ENCODE measurements at regions not wholly inside any gene's neighbourhood (a gene's known extent, or its start where the extent isn't known, plus 50 kb on each side); places are given as distances from the start of the nearest gene placed in this dataset.

DNA sequence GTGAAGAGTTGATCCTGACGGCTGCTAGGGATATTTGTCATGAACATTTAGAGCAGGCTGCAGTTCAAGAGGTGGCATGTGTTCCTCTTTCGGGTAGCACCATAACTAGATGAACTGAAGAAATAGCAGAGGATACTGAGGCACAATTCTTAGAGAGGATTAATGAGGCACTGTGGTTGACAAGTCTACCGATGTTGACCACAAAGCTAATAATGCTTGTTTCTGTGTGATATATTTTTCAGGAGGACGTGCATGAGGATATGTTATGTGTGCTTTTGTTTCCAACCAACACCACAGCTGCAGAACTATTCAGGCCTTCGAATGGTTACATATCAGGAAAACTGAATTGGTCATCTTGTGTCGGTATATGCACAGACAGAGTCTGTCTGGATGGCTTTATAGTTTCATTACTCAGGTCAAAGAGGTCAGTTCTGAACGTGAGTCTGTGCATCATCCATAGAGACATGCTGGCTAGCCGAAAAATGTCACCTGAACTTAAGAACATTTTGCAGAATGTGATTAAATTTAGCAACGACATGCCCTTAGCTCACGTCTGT lies 210.1 kb upstream of the IRS2 start:
- TF ChIP-seq, protein P1, sequence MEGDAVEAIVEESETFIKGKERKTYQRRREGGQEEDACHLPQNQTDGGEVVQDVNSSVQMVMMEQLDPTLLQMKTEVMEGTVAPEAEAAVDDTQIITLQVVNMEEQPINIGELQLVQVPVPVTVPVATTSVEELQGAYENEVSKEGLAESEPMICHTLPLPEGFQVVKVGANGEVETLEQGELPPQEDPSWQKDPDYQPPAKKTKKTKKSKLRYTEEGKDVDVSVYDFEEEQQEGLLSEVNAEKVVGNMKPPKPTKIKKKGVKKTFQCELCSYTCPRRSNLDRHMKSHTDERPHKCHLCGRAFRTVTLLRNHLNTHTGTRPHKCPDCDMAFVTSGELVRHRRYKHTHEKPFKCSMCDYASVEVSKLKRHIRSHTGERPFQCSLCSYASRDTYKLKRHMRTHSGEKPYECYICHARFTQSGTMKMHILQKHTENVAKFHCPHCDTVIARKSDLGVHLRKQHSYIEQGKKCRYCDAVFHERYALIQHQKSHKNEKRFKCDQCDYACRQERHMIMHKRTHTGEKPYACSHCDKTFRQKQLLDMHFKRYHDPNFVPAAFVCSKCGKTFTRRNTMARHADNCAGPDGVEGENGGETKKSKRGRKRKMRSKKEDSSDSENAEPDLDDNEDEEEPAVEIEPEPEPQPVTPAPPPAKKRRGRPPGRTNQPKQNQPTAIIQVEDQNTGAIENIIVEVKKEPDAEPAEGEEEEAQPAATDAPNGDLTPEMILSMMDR (conservative IDR thresholded peaks at IDR 0.05; ENCODE audit: low read depth, low read length) = no peak
- H3K4me3 ChIP-seq (ENCODE audit: low read depth, low read length) = no peak overlapping the region
- no peak for DNase-seq (ENCODE audit: low read depth)

GRCh38 chr13:109995578-109995977 lies 209.2 kb upstream of the IRS2 start:
- no peak for DNase-seq (ENCODE audit: low read depth)
- TF ChIP-seq, protein P1 (conservative IDR thresholded peaks at IDR 0.05; ENCODE audit: low read depth, low read length) = no peak
- H3K4me3 ChIP-seq (ENCODE audit: low read depth, low read length) = no peak overlapping the region

GRCh38 chr13:109990296-109990695 lies 203.9 kb upstream of the IRS2 start:
- TF ChIP-seq, protein P1 (conservative IDR thresholded peaks at IDR 0.05; ENCODE audit: low read depth, low read length) = no peak
- no peak for DNase-seq (ENCODE audit: low read depth)
- H3K4me3 ChIP-seq (ENCODE audit: low read depth, low read length) = no peak overlapping the region

- no peak overlapping the region for H3K4me3 ChIP-seq (ENCODE audit: low read depth, low read length)
- TF ChIP-seq, protein P1 (conservative IDR thresholded peaks at IDR 0.05; ENCODE audit: low read depth, low read length) = no peak
- peak; percentile 59 for DNase-seq (ENCODE audit: low read depth)
These were observed 203.3 kb upstream of the IRS2 start for GRCh38 chr13:109989686-109990085.

- DNase-seq (ENCODE audit: low read depth) = peak; percentile 47
- no peak overlapping the region for H3K4me3 ChIP-seq (ENCODE audit: low read depth, low read length)
- TF ChIP-seq, protein P1 (conservative IDR thresholded peaks at IDR 0.05; ENCODE audit: low read depth, low read length) = no peak
These were observed 202.8 kb upstream of the IRS2 start for GRCh38 chr13:109989155-109989554.

DNA sequence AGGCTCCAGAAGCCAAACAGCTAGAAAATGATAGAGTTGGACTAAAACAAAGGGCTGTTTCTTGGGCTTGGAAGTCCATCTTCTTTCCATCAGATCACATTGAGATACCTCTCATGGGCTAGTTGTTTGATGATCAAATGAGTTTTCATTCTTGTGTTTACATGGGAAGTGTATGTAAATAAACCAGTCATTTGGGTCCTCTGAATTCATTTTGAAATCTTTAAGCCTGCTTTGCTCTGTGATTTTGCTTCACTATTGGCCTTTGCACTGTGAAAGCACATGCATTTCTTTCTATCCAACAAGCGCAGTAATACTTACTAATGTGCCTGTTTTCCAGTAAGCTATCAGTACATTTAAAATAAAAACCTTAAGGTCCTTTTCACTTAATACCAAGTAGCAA lies 200.5 kb upstream of the IRS2 start:
- TF ChIP-seq, protein P1 (conservative IDR thresholded peaks at IDR 0.05; ENCODE audit: low read depth, low read length) = no peak
- DNase-seq (ENCODE audit: low read depth) = no peak
- no peak overlapping the region for H3K4me3 ChIP-seq (ENCODE audit: low read depth, low read length)

GRCh38 chr13:109985871-109986450 lies 199.6 kb upstream of the IRS2 start:
- no peak for DNase-seq (ENCODE audit: low read depth)
- no peak overlapping the region for H3K4me3 ChIP-seq (ENCODE audit: low read depth, low read length)
- TF ChIP-seq, protein P1 (conservative IDR thresholded peaks at IDR 0.05; ENCODE audit: low read depth, low read length) = no peak
